SK-MEL-5 (cell line): ENCODE measurements at regions not wholly inside any gene's neighbourhood (a gene's known extent, or its start where the extent isn't known, plus 50 kb on each side); places are given as distances from the start of the nearest gene placed in this dataset.
A peak's percentile ranks its signal among the peaks of the same experiment; 100 is the strongest.

Experiments used
- DNase-seq: peaks from one replicate; pipeline ENCODE4 v3.0.0-alpha.2; 2016; ENCODE audit warnings: low read depth, low spot score
- in situ Hi-C: cut with HindIII; loops from 2 replicates; pipeline ENCODE4 v1.10.0; 2016; ENCODE audit warnings: low sequenced_read_pairs, high pct_unique_total_duplicates, low pct_unique_long_range_greater_than_20kb

DNA sequence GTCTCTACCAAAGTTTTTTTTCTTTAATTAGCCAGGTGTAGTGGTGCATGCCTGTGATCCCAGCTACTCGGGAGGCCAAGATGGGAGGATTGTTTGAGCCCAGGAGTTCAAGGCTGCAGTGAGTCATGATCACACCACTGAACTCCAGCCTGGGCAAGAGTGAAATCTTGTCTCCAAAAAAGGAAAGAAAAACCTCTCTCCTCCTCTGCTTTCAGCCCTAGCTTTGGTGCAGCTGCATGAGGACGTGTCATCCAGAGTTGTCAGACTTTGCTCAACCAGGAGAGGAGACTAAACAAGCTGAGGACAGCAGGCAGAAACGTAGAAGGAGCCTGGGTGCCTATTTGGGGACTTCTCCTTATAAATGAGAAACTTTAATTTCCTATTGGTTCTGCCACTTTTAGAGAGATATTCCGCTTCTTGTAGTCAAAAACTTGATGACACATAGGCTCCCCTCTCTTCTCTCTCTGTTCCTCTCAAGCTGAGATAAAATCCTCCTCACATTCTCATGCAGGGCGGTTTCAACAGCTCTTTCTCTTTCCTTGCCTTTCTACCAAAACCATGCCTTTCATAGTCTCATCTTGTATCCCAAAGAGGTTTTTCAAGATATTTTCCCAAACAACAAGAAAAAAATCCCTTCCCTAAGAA, 205.4 kb downstream of the ARHGAP12 start:
- in situ Hi-C loops = no loop called here
- no peak for DNase-seq

DNA sequence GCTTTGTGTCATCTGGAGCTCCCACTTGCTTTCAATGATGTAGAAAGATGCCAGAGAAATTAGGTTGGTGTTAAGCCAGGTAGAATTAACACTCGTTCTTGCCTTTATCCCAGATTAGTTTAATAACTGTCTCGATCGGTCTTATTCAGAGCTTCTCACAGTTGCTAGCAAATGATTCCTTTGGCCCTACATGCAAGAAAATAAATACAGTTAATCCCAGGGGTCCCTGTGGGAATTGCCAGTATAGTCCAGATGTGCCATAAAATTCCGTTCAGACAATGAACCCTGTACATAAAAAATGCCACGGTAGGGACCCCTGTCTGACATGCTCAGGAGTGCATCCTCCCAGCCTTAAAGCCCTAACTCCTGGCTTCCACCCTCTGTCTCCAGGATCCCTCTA, 207.5 kb downstream of the ARHGAP12 start:
- DNase-seq = no peak
- in situ Hi-C loops = no loop called here

DNA sequence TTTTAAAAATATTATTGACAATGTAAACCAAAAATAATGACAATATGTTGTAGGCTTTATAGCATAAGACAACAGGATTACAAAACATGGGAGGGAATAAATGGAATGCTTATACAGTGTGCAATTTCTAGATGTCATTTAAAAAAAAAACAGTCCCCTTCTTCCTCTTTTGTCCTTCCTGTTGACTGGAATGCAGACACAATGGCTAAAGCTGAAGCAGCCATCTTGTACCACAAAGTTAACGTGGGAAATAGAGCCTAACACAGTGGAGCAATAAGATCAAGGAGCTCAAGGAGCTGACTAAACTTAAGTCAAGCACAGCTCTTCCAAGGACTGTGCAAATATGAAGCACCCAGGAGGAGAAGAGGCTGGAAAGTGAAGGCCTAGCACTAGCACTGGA, 208.1 kb downstream of the ARHGAP12 start:
- in situ Hi-C loops = no loop called here
- DNase-seq = no peak

DNA sequence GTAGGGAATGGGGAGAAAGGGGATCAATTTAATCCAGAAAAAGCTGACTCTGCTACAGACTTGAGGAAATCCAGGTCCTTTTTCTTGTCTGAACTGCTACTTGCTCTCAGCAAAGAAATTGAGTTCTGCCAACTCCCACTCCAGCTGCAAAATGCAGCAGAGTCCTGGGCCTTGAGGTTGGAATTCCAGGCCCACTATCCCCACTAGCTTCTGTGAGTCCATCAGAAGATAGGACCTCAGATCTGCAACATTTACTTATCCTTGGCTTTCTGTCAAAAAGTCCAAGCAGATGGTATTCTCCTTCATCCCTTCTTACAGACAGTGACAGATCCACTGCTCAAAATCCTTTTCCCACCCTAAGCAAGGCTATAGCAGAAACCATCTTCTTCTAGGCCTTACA, 219.2 kb downstream of the ARHGAP12 start:
- DNase-seq = no peak
- in situ Hi-C loops = no loop called here

GRCh38 chr10:31709028-31709427, 219.6 kb downstream of the ARHGAP12 start:
- DNase-seq = peak; percentile 39
- in situ Hi-C loops = no loop called here

DNA sequence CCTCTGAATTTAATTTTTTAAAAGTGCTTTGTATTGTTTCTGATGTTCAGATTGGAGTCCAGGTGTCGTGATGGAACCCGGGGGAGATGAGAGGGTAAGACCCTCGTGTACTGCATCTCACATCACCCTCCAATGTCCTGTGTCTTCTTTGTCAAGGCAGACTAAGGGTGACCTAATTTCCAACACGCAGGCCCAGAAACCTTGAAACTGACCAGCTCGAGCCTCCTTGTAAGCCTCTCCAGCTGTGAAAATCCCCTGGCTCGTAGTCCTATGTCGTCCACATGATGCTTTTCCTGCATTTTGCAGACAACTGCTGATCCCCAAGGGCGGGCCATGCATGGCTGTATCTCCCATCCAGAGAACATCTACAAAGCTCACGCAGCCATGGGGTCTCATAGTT, 220.2 kb downstream of the ARHGAP12 start:
- no peak for DNase-seq
- in situ Hi-C loops = no loop called here

- no peak for DNase-seq
- in situ Hi-C loops = no loop called here
Observed at GRCh38 chr10:31708046-31708445, 220.6 kb downstream of the ARHGAP12 start.

DNA sequence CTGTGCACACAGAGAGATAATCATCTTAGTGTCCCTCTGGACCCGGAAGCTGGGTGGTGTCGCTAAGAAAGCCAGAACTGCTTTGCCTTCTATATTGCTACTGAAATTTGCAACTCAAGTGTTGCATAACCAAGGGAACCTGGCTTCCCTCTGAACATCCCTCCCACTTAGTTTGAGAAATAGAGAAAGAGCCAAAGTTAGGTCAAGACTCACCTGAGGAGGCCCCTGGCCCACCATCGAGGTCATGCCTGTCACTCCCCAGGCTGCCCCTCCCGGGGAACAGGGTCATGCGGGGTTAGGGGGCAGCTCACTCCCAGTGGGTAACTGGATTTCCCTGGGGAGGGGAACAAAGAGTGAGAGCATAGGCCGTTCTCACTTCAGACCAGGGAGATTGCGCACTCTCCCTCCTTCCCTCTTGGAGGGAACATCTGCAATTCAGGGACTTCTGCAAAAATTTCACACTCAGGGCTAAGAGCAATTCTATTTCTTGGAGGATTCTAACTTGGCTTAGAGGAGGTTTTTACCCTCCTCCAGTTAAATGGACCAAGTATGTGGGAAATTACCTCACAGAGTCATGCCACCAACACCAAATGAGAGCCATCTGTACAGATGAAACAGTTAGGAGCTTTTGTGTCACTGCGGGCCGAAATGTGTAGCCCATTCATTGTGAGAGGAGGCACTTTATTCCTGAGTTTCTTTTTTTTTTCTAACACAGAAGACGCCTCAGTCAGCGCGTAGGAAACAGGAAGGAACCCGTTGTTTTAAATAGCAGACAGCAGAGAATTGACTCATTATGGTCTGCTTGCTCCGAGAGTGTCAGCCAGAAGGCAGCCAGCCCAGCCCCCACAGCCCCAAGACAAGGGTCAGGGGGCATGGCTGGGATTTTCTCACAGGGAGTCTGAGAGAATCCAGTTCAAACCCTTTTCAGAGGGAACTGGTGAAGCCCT, 221.3 kb downstream of the ARHGAP12 start:
- peak; percentile 95 for DNase-seq
- in situ Hi-C loops = no loop called here

GRCh38 chr10:31706464-31707092, 222.1 kb downstream of the ARHGAP12 start:
- no peak for DNase-seq
- in situ Hi-C loops = no loop called here

- in situ Hi-C loops = no loop called here
- DNase-seq = no peak
Observed at GRCh38 chr10:31705136-31705535, 223.5 kb downstream of the ARHGAP12 start.

DNA sequence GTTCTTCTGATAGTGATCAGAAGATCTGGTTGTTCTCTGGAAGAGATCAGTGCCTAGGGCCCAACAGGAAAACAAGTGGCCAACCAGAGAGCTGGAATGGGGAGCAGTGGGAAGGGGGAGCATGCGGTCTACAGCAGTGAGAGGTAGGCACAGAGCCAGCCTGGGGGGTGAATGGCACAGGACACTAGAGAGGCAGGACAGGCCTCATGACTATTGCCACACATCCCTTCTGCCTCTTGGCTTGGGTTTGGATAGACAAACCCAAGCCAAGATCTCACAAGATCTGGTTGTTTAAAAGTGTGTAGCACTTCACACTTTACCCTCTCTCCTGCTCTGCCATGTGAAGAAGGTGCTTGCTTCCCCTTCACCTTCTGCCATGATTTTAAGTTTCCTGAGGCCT, 224.4 kb downstream of the ARHGAP12 start:
- in situ Hi-C loops = no loop called here

GRCh38 chr10:31702954-31703353, 225.7 kb downstream of the ARHGAP12 start:
- in situ Hi-C loops = no loop called here

More for the DNA sequence above, 224.4 kb downstream of the ARHGAP12 start:
- DNase-seq = no peak

DNA sequence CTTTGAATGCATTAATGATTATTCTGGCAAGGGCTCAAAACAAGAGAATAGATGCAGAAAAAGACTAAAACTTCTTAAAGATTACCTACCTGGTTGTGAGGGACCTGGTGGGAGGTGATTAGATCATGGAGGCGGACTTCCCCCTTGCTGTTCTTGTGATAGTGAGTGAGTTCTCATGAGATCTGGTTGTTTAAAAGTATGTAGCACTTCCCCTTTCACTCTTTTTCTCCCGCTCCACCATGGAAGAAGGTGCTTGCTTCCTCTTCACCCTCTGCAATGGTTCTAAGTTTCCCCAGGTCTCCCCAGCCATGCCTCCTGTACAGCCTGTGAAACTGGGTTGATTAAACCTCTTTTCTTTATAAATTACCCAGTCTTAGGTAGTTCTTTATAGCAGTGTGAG, 226.6 kb downstream of the ARHGAP12 start:
- DNase-seq = no peak
- in situ Hi-C loops = no loop called here

More at GRCh38 chr10:31702954-31703353, 225.7 kb downstream of the ARHGAP12 start:
- DNase-seq = no peak

GRCh38 chr10:31701546-31701945, 227.1 kb downstream of the ARHGAP12 start:
- no peak for DNase-seq
- in situ Hi-C loops = no loop called here

GRCh38 chr10:31700181-31700611, 228.4 kb downstream of the ARHGAP12 start:
- DNase-seq = no peak
- in situ Hi-C loops = no loop called here

DNA sequence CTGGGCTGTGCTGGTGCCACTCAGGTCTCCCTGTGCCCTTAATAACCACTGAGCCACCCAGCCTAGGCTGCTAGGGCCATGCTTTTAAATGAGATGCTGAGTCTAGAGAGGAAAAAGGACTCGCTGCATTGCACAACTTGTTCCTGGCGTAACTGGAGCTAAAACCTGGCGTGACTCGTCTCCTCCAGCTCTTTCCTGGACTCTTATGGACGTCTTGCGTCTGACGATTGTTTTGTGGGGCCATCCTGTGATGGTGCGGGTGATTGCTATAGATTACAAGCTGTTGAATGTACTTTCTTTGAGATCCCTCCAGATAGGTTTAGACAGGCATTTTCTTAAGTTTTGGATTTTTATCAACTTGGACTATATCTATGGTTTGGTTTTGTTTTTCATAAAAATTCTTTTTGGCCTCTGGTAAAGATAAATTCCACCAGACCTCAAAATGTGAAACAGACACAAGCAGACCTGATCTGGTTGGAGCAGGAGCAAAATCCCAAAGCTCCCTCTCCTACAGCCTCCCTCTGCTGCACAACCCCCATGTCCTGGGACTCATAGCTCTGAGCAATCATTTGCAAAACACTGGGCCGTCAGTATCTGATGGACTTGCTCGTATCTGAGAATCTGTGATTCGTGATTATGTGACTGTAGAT, 230.3 kb downstream of the ARHGAP12 start:
- in situ Hi-C loops = no loop called here
- no peak for DNase-seq

- DNase-seq = no peak
- in situ Hi-C loops = no loop called here
Observed at GRCh38 chr10:31697271-31698180, 231.1 kb downstream of the ARHGAP12 start.
